A549 (cell line): ENCODE measurements at regions not wholly inside any gene's neighbourhood (a gene's known extent, or its start where the extent isn't known, plus 50 kb on each side); places are given as distances from the start of the nearest gene placed in this dataset.

Experiments used
- ATAC-seq, 2 experiments: fragments of 200-7000 bp in 1 of 2; fragments of >200 bp in 1 of 2; cut with Nextera tagmentation in 1 of 2; cut with Tn5 transposase in 1 of 2; 3 replicates each; pipeline versions ENCODE4 v1.8.0 to v1.9.1; 2018 to 2020; ENCODE audit warnings: mild to moderate bottlenecking in 1 of 2, moderate library complexity in 1 of 2
- CTCF ChIA-PET: fragments of 300-600 bp; sonication (Branson Sonifier 250); formaldehyde crosslinking; extraction: SDS; loops from one replicate; lab custom pipeline; 2021; ENCODE audit warnings: antibody characterized with exemption, inconsistent platforms; lab: Yijun Ruan, JAX
- POLR2A ChIA-PET: fragments of 350-600 bp; formaldehyde crosslinking; extraction: SDS; loops from one replicate; lab custom pipeline; 2021; ENCODE audit warnings: antibody characterized with exemption, inconsistent platforms; lab: Yijun Ruan, JAX
- DNase-seq, 2 experiments: peaks; one replicate each; pipeline versions ENCODE4 v3.0.0 to v3.0.0-alpha.2; 2011 to 2016; ENCODE audit warnings: low read depth in 1 of 2, low spot score in 1 of 2
- FAIRE-seq: peaks from 2 replicates; lab custom pipeline; 2011; peaks lifted over from hg19 to GRCh38; lab: Jason Lieb, UNC
- H3K27ac ChIP-seq, 2 experiments: fragments of >200 bp; sonication (Bioruptor Twin); formaldehyde crosslinking; 3 replicates each; pipeline ENCODE4 v1.5.1; 2016 to 2017
- H3K4me1 ChIP-seq: fragments of >200 bp; sonication (Bioruptor Twin); formaldehyde crosslinking; 3 replicates; pipeline ENCODE4 v1.6.1; 2016
- H3K4me2 ChIP-seq: fragments of >200 bp; sonication (Bioruptor Twin); formaldehyde crosslinking; 3 replicates; pipeline ENCODE4 v1.6.1; 2016
- H3K4me3 ChIP-seq: fragments of >200 bp; sonication (Bioruptor Twin); formaldehyde crosslinking; 3 replicates; pipeline ENCODE4 v1.5.1; 2016
- H3K9me3 ChIP-seq: fragments of >200 bp; sonication (Bioruptor Twin); formaldehyde crosslinking; 3 replicates; pipeline ENCODE4 v1.6.1; 2016
- BCL3 ChIP-seq: fragments of >200 bp; sonication (Bioruptor Twin); formaldehyde crosslinking; IDR thresholded peaks from 3 replicates; pipeline ENCODE4 v1.6.1; 2016
- CBX2 ChIP-seq: fragments of 200-600 bp; sonication (generic); IDR thresholded peaks from 2 replicates; pipeline ENCODE4 v1.6.1; 2016; ENCODE audit warnings: low read depth, mild to moderate bottlenecking, borderline replicate concordance
- CHD4 ChIP-seq: fragments of 200-600 bp; sonication (generic); IDR thresholded peaks from 2 replicates; pipeline ENCODE4 v1.6.1; 2016; ENCODE audit warnings: antibody characterized with exemption, mild to moderate bottlenecking, borderline replicate concordance
- E2F6 ChIP-seq: IDR thresholded peaks from 2 replicates; pipeline ENCODE4 v1.6.1; 2012; ENCODE audit warnings: low read depth, borderline replicate concordance
- EHF ChIP-seq: fragments of 250-450 bp; sonication (Bioruptor Pico); IDR thresholded peaks from 2 replicates; pipeline ENCODE4 v1.5.0; 2020; ENCODE audit warnings: mild to moderate bottlenecking
- FOSB ChIP-seq: fragments of 250-450 bp; sonication (Bioruptor Pico); IDR thresholded peaks from 2 replicates; pipeline ENCODE4 v1.5.0; 2020; ENCODE audit warnings: mild to moderate bottlenecking, moderate library complexity
- HMGXB4 ChIP-seq: fragments of 250-450 bp; sonication (Bioruptor Pico); IDR thresholded peaks from 2 replicates; pipeline ENCODE4 v1.5.0; 2021; ENCODE audit warnings: mild to moderate bottlenecking, moderate library complexity, borderline replicate concordance
- HOXB13 ChIP-seq: fragments of 250-450 bp; sonication (Bioruptor Pico); IDR thresholded peaks from 2 replicates; pipeline ENCODE4 v1.5.0; 2020; ENCODE audit warnings: low read depth, mild to moderate bottlenecking, moderate library complexity
- JUN ChIP-seq, 2 experiments: fragments of >200 bp; sonication (Bioruptor Twin); formaldehyde crosslinking; IDR thresholded peaks; 2 replicates in 1 of 2; 3 replicates in 1 of 2; pipeline ENCODE4 v1.6.1; 2016 to 2017
- MAFK ChIP-seq: fragments of 450-650 bp; IDR thresholded peaks from 2 replicates; pipeline ENCODE4 v1.6.1; 2014; ENCODE audit not compliant: partially characterized antibody
- NFE2L2 ChIP-seq: fragments of 150-350 bp; conservative IDR thresholded peaks from 2 replicates; pipeline ENCODE4 v1.6.1; 2014; ENCODE audit warnings: low read length
- PBX3 ChIP-seq: IDR thresholded peaks from 2 replicates; pipeline ENCODE4 v1.6.1; 2012
- POLR2A ChIP-seq: IDR thresholded peaks from 2 replicates; pipeline ENCODE4 v1.6.1; 2012; ENCODE audit warnings: mild to moderate bottlenecking, low read length
- RAD21 ChIP-seq, 2 experiments: fragments of >200 bp in 1 of 2; sonication (Bioruptor Twin) in 1 of 2; formaldehyde crosslinking in 1 of 2; IDR thresholded peaks in 1 of 2; conservative IDR thresholded peaks in 1 of 2; 2 replicates in 1 of 2; 3 replicates in 1 of 2; pipeline ENCODE4 v1.6.1; 2012 to 2018; ENCODE audit warnings: inconsistent platforms in 1 of 2
- RFX5 ChIP-seq: fragments of 450-650 bp; IDR thresholded peaks from 2 replicates; pipeline ENCODE4 v1.7.1; 2014; ENCODE audit warnings: antibody characterized with exemption, mild to moderate bottlenecking, moderate library complexity
- TP53 ChIP-seq: fragments of 250-450 bp; sonication (Bioruptor Pico); IDR thresholded peaks from 2 replicates; pipeline ENCODE4 v1.5.0; 2021; ENCODE audit warnings: mild to moderate bottlenecking, moderate library complexity
- USF2 ChIP-seq: fragments of 450-650 bp; IDR thresholded peaks from 2 replicates; pipeline ENCODE4 v1.6.1; 2014; ENCODE audit warnings: antibody characterized with exemption
- ZC3H11A ChIP-seq: fragments of 450-650 bp; IDR thresholded peaks from 2 replicates; pipeline ENCODE4 v1.6.1; 2014; ENCODE audit warnings: antibody characterized with exemption, mild to moderate bottlenecking
- ZNF302 ChIP-seq: fragments of 250-450 bp; sonication (Bioruptor Pico); IDR thresholded peaks from 2 replicates; pipeline ENCODE4 v1.9.0; 2021; ENCODE audit warnings: inconsistent platforms, mild to moderate bottlenecking, moderate library complexity
- ZSCAN20 ChIP-seq: fragments of 250-450 bp; sonication (Bioruptor Pico); IDR thresholded peaks from 2 replicates; pipeline ENCODE4 v1.8.0; 2022; ENCODE audit warnings: mild to moderate bottlenecking, moderate library complexity
- WGBS: methylation state at CpG from one replicate; pipeline ENCODE4 v1.1.6; 2017; ENCODE audit errors: missing lambda C conversion rate; 5-methylcytosine and 5-hydroxymethylcytosine counted together
- TF ChIP-seq, protein P1 (sequence below): IDR thresholded peaks from 2 replicates; pipeline ENCODE4 v1.6.1; 2012
- TF ChIP-seq, protein P2 (sequence below): fragments of 200-600 bp; sonication (generic); IDR thresholded peaks from 2 replicates; pipeline ENCODE4 v1.6.1; 2016; ENCODE audit warnings: antibody characterized with exemption, mild to moderate bottlenecking, moderate library complexity
- TF ChIP-seq, protein P3 (sequence below): fragments of >200 bp; sonication (Bioruptor Twin); formaldehyde crosslinking; IDR thresholded peaks from 2 replicates; pipeline ENCODE4 v1.6.1; 2016

DNA sequence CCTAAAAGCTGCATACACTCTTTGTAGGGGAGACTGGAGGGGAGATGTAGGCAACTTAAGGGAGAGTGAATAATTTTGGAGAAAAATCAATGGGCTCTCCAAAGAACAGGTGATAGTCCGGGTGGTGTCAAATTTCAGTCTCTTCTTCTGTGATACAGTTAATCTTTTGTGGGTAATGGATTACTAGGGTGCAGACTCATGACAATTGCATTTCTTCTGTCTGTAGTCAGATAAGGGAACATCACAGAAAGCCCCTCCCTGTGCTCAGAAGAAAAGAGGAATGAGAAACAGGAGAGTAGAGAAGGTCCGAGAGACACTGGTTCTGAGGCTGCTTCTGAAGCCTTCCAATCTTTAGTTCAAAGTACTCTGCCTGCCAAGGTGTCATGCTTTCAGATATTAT lies 1140.7 kb upstream of the LRRN3 start:
- no peak for TF ChIP-seq ZNF302
- TF ChIP-seq FOSB (CRISPR knock-in tag) = no peak
- TF ChIP-seq JUN (IDR thresholded peaks at IDR 0.05) = no peak
- no peak for TF ChIP-seq HOXB13 (CRISPR knock-in tag)
- no peak for TF ChIP-seq CHD4
- no peak for TF ChIP-seq POLR2A
- TF ChIP-seq, protein P1, sequence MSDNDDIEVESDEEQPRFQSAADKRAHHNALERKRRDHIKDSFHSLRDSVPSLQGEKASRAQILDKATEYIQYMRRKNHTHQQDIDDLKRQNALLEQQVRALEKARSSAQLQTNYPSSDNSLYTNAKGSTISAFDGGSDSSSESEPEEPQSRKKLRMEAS = no peak
- TF ChIP-seq, all 56 proteins: peak for 0
- FAIRE-seq = no peak
- 11% methylated on average over 2 of the region's 2 CpGs for WGBS
- CTCF ChIA-PET = no interaction called here
- H3K27ac ChIP-seq = peak overlapping the region; percentile 14 to 36; a peak in 2 of 6 replicates
- H3K4me2 ChIP-seq = peak overlapping the region; percentile 61
- no peak overlapping the region for H3K4me3 ChIP-seq
- POLR2A ChIA-PET = no interaction called here
- peak in 1 of 2 experiments; percentile 43; a peak in 2 of 6 replicates for ATAC-seq
- peak; percentile 7 to 14 for DNase-seq
- H3K4me1 ChIP-seq = peaks cover 18% of the 10 kb centered on the region; the same call in 2 of the 3 replicates
- H3K9me3 ChIP-seq = no peaks in the 10 kb centered on the region

GRCh38 chr7:109950821-109951564 lies 1139.9 kb upstream of the LRRN3 start:
- WGBS = 9% methylated on average over 3 of the region's 3 CpGs
- no peaks in the 10 kb centered on the region for H3K9me3 ChIP-seq
- ChIA-PET CTCF (no interaction called here), POLR2A (no interaction called here)
- no peak overlapping the region for H3K4me3 ChIP-seq
- peak overlapping the region; percentile 14 to 55; a peak in 2 of 6 replicates for H3K27ac ChIP-seq
- no peak for DNase-seq
- peaks cover 18% of the 10 kb centered on the region; the same call in 2 of the 3 replicates for H3K4me1 ChIP-seq
- ATAC-seq = no peak
- FAIRE-seq = peak; percentile 70
- H3K4me2 ChIP-seq = peak overlapping the region; percentile 61
- TF ChIP-seq ZNF302 (peak; percentile 64; the same call in 1 of the 2 replicates), EHF (CRISPR knock-in tag) (0 out of 2 replicates have a peak, but pooled peaks have one; percentile 61), BCL3 (no peak), RFX5 (no peak), CBX2 (no peak), PBX3 (no peak)

- Histone ChIP-seq H3K4me2 (no peak overlapping the region), H3K4me1 (peaks cover 18% of the 10 kb centered on the region; the same call in 2 of the 3 replicates), H3K27ac (peak overlapping the region in 1 of 2 experiments; percentile 55; a peak in 1 of 6 replicates), H3K9me3 (no peaks in the 10 kb centered on the region), H3K4me3 (no peak overlapping the region)
- ChIA-PET CTCF (no interaction called here), POLR2A (no interaction called here)
- FAIRE-seq (no peak), ATAC-seq (no peak), DNase-seq (no peak)
- WGBS = 55% methylated on average over 4 of the region's 4 CpGs
- TF ChIP-seq, protein P1 = no peak
- TF ChIP-seq NFE2L2 (no peak), TP53 (CRISPR knock-in tag) (no peak), E2F6 (no peak), MAFK (no peak), RAD21 (conservative IDR thresholded peaks at IDR 0.05 in 1 of 2, IDR thresholded peaks at IDR 0.05 in 1 of 2) (no peak), ZC3H11A (no peak), HMGXB4 (no peak), ZSCAN20 (CRISPR knock-in tag) (no peak), USF2 (no peak)
- TF ChIP-seq, protein P2, sequence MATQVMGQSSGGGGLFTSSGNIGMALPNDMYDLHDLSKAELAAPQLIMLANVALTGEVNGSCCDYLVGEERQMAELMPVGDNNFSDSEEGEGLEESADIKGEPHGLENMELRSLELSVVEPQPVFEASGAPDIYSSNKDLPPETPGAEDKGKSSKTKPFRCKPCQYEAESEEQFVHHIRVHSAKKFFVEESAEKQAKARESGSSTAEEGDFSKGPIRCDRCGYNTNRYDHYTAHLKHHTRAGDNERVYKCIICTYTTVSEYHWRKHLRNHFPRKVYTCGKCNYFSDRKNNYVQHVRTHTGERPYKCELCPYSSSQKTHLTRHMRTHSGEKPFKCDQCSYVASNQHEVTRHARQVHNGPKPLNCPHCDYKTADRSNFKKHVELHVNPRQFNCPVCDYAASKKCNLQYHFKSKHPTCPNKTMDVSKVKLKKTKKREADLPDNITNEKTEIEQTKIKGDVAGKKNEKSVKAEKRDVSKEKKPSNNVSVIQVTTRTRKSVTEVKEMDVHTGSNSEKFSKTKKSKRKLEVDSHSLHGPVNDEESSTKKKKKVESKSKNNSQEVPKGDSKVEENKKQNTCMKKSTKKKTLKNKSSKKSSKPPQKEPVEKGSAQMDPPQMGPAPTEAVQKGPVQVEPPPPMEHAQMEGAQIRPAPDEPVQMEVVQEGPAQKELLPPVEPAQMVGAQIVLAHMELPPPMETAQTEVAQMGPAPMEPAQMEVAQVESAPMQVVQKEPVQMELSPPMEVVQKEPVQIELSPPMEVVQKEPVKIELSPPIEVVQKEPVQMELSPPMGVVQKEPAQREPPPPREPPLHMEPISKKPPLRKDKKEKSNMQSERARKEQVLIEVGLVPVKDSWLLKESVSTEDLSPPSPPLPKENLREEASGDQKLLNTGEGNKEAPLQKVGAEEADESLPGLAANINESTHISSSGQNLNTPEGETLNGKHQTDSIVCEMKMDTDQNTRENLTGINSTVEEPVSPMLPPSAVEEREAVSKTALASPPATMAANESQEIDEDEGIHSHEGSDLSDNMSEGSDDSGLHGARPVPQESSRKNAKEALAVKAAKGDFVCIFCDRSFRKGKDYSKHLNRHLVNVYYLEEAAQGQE = no peak
- TF ChIP-seq, protein P3, sequence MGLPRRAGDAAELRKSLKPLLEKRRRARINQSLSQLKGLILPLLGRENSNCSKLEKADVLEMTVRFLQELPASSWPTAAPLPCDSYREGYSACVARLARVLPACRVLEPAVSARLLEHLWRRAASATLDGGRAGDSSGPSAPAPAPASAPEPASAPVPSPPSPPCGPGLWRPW = no peak
These were observed 1139.4 kb upstream of the LRRN3 start for GRCh38 chr7:109951565-109951928.
